Parathyroid adenoma (tissue), 2 donors: ENCODE measurements at regions not wholly inside any gene's neighbourhood (a gene's known extent, or its start where the extent isn't known, plus 50 kb on each side); places are given as distances from the start of the nearest gene placed in this dataset.

Experiments
- H2AFZ ChIP-seq: fragments of 300-600 bp; sonication (generic); one replicate; pipeline ENCODE4 v1.7.0; 2017; ENCODE audit warnings: antibody characterized with exemption, mild to moderate bottlenecking
- H3K27ac ChIP-seq: fragments of 300-600 bp; sonication (generic); one replicate; pipeline ENCODE4 v1.7.0; 2017
- H3K27me3 ChIP-seq: fragments of 300-600 bp; sonication (generic); one replicate; pipeline ENCODE4 v1.7.0; 2017; ENCODE audit warnings: low read length; ENCODE audit not compliant: control insufficient read depth, insufficient read depth
- H3K36me3 ChIP-seq: fragments of 300-600 bp; sonication (generic); one replicate; pipeline ENCODE4 v1.7.0; 2017; ENCODE audit warnings: low read length; ENCODE audit not compliant: control insufficient read depth, insufficient read depth
- H3K4me1 ChIP-seq: fragments of 300-600 bp; sonication (generic); one replicate; pipeline ENCODE4 v1.7.0; 2017; ENCODE audit warnings: control low read depth
- H3K4me2 ChIP-seq: fragments of 300-600 bp; sonication (generic); one replicate; pipeline ENCODE4 v1.7.0; 2017; ENCODE audit warnings: low read length
- H3K4me3 ChIP-seq: fragments of 300-600 bp; sonication (generic); one replicate; pipeline ENCODE4 v1.7.0; 2017; ENCODE audit warnings: low read depth, low read length
- H3K79me2 ChIP-seq: fragments of 300-600 bp; sonication (generic); one replicate; pipeline ENCODE4 v1.7.0; 2017; ENCODE audit warnings: control low read depth
- H3K9ac ChIP-seq: fragments of 300-600 bp; sonication (generic); one replicate; pipeline ENCODE4 v1.7.0; 2017; ENCODE audit warnings: mild to moderate bottlenecking
- H3K9me3 ChIP-seq: fragments of 300-600 bp; sonication (generic); one replicate; pipeline ENCODE4 v1.7.0; 2017; ENCODE audit warnings: low read length; ENCODE audit not compliant: control insufficient read depth
- CTCF ChIP-seq: fragments of 300-600 bp; sonication (generic); IDR thresholded peaks from one replicate; pipeline ENCODE4 v1.7.0; 2017; ENCODE audit warnings: antibody characterized with exemption, mild to moderate bottlenecking
- donor health status: primary hyperparathyroidism.

GRCh38 chr2:144217853-144218633 is 301.9 kb downstream of the ZEB2 start:
- no peaks in the 10 kb centered on the region for H3K79me2 ChIP-seq
- H3K36me3 ChIP-seq, result no peaks in the 10 kb centered on the region
- H3K27me3 ChIP-seq, result no peaks in the 10 kb centered on the region
- no peak overlapping the region for H2AFZ ChIP-seq
- H3K9ac ChIP-seq, result no peak overlapping the region
- no peaks in the 10 kb centered on the region for H3K4me1 ChIP-seq
- H3K4me3 ChIP-seq, result no peak overlapping the region
- TF ChIP-seq CTCF, result no peak
- no peak overlapping the region for H3K4me2 ChIP-seq
- H3K9me3 ChIP-seq, result no peaks in the 10 kb centered on the region
- no peak overlapping the region for H3K27ac ChIP-seq

GRCh38 chr2:144215701-144216675 is 303.9 kb downstream of the ZEB2 start:
- Histone ChIP-seq H3K4me1 (no peaks in the 10 kb centered on the region), H3K4me2 (no peak overlapping the region), H3K27ac (no peak overlapping the region), H3K9me3 (no peaks in the 10 kb centered on the region), H3K79me2 (no peaks in the 10 kb centered on the region), H3K36me3 (no peaks in the 10 kb centered on the region), H3K9ac (no peak overlapping the region), H2AFZ (no peak overlapping the region), H3K4me3 (no peak overlapping the region), H3K27me3 (no peaks in the 10 kb centered on the region)
- no peak for TF ChIP-seq CTCF

- H3K4me2 ChIP-seq, result no peak overlapping the region
- H3K4me1 ChIP-seq, result no peaks in the 10 kb centered on the region
- no peak for TF ChIP-seq CTCF
- no peaks in the 10 kb centered on the region for H3K9me3 ChIP-seq
- no peak overlapping the region for H3K27ac ChIP-seq
- no peak overlapping the region for H2AFZ ChIP-seq
- H3K27me3 ChIP-seq, result no peaks in the 10 kb centered on the region
- H3K36me3 ChIP-seq, result no peaks in the 10 kb centered on the region
- H3K4me3 ChIP-seq, result no peak overlapping the region
- H3K79me2 ChIP-seq, result no peaks in the 10 kb centered on the region
- H3K9ac ChIP-seq, result no peak overlapping the region
Measured at GRCh38 chr2:144215207-144215606, 304.7 kb downstream of the ZEB2 start.

- Histone ChIP-seq H3K27ac (no peak overlapping the region), H3K4me2 (no peak overlapping the region), H3K4me3 (no peak overlapping the region), H3K4me1 (no peaks in the 10 kb centered on the region), H3K9ac (no peak overlapping the region), H2AFZ (no peak overlapping the region), H3K27me3 (no peaks in the 10 kb centered on the region), H3K9me3 (no peaks in the 10 kb centered on the region), H3K79me2 (no peaks in the 10 kb centered on the region), H3K36me3 (no peaks in the 10 kb centered on the region)
- no peak for TF ChIP-seq CTCF
Measured at GRCh38 chr2:144213797-144214196, 306.1 kb downstream of the ZEB2 start.
